ENCODE measurements at regions not wholly inside any gene's neighbourhood (a gene's known extent, or its start where the extent isn't known, plus 50 kb on each side); places are given as distances from the start of the nearest gene placed in this dataset.

- TF ChIP-seq CTCF (conservative IDR thresholded peaks at IDR 0.05; ENCODE audit: low read length), result no peak
- TF ChIP-seq EZH2phosphoT487 (IDR thresholded peaks at IDR 0.05; ENCODE audit: borderline replicate concordance, low read depth, low read length), result no peak
- no TSS peak for BruUV-seq (replicated peaks)
- Histone ChIP-seq H2AFZ (ENCODE audit: low read length) (no peak overlapping the region), H3K9me2 (ENCODE audit: insufficient read depth, low read length) (no peaks in the 10 kb centered on the region), H3K79me2 (ENCODE audit: insufficient read depth, low read depth, low read length) (no peaks in the 10 kb centered on the region), H4K20me1 (ENCODE audit: insufficient read depth, low read length) (no peaks in the 10 kb centered on the region), H3K4me1 (ENCODE audit: insufficient read depth, low read length, poor library complexity, severe bottlenecking) (peaks cover 6% of the 10 kb centered on the region), H3K36me3 (ENCODE audit: insufficient read depth, low read length) (no peaks in the 10 kb centered on the region), H3K4me2 (ENCODE audit: low read length) (no peak overlapping the region), H3K9me3 (ENCODE audit: low read length) (0 out of 2 replicates have a peak, but pooled peaks cover 3% of the 10 kb centered on the region), H3K4me3 (ENCODE audit: low read depth, low read length, poor library complexity, severe bottlenecking) (no peak overlapping the region), H3K27ac (ENCODE audit: low read depth, low read length, poor library complexity, severe bottlenecking) (no peak overlapping the region)
- intact Hi-C loops (cut with micrococcal nuclease; ENCODE audit: unreplicated experiment), result no loop called here
- no peak for DNase-seq (ENCODE audit: low spot score)
- CTCF ChIA-PET (ENCODE audit: unreplicated experiment), result no interaction called here
- POLR2A ChIA-PET, result interaction anchor here (0.6 kb wide), 1 partner anchor 354 kb away, joined by 4 read pairs; no protein-coding TSS in a partner anchor
These were observed 116.4 kb downstream of the QPCT start for GRCh38 chr2:37460896-37461229.

- intact Hi-C loops (cut with micrococcal nuclease; ENCODE audit: unreplicated experiment), result no loop called here
- ChIA-PET POLR2A (interaction anchor here (1.8 kb wide), 1 partner anchor 9 kb away, joined by 8 read pairs; no protein-coding TSS in a partner anchor), CTCF (ENCODE audit: unreplicated experiment) (no interaction called here)
- 0 out of 2 replicates have a peak, but pooled peaks cover 3% of the 10 kb centered on the region for H3K9me3 ChIP-seq (ENCODE audit: low read length)
- BruUV-seq (replicated peaks), result no TSS peak
- no peaks in the 10 kb centered on the region for H3K79me2 ChIP-seq (ENCODE audit: insufficient read depth, low read depth, low read length)
- H3K4me1 ChIP-seq (ENCODE audit: insufficient read depth, low read length, poor library complexity, severe bottlenecking), result no peaks in the 10 kb centered on the region
- no peak overlapping the region for H3K27ac ChIP-seq (ENCODE audit: low read depth, low read length, poor library complexity, severe bottlenecking)
- TF ChIP-seq CTCF (conservative IDR thresholded peaks at IDR 0.05; ENCODE audit: low read length) (no peak), EZH2phosphoT487 (IDR thresholded peaks at IDR 0.05; ENCODE audit: borderline replicate concordance, low read depth, low read length) (no peak)
- no peak overlapping the region for H3K4me3 ChIP-seq (ENCODE audit: low read depth, low read length, poor library complexity, severe bottlenecking)
- H3K9me2 ChIP-seq (ENCODE audit: insufficient read depth, low read length), result no peaks in the 10 kb centered on the region
- no peak for DNase-seq (ENCODE audit: low spot score)
- no peak overlapping the region for H3K4me2 ChIP-seq (ENCODE audit: low read length)
- no peaks in the 10 kb centered on the region for H4K20me1 ChIP-seq (ENCODE audit: insufficient read depth, low read length)
- no peaks in the 10 kb centered on the region for H3K36me3 ChIP-seq (ENCODE audit: insufficient read depth, low read length)
- no peak overlapping the region for H2AFZ ChIP-seq (ENCODE audit: low read length)
These were observed 119.6 kb downstream of the QPCT start for GRCh38 chr2:37464067-37464466.

GRCh38 chr2:37466533-37467222 lies 122.2 kb downstream of the QPCT start:
- intact Hi-C loops (cut with micrococcal nuclease; ENCODE audit: unreplicated experiment), result no loop called here
- no peak overlapping the region for H2AFZ ChIP-seq (ENCODE audit: low read length)
- no peaks in the 10 kb centered on the region for H3K9me2 ChIP-seq (ENCODE audit: insufficient read depth, low read length)
- H3K9me3 ChIP-seq (ENCODE audit: low read length), result 0 out of 2 replicates have a peak, but pooled peaks cover 3% of the 10 kb centered on the region
- H3K79me2 ChIP-seq (ENCODE audit: insufficient read depth, low read depth, low read length), result no peaks in the 10 kb centered on the region
- POLR2A ChIA-PET, result interaction anchor here (0.5 to 1.3 kb wide), 2 partner anchors 14 to 45 kb away, joined by 3 to 4 read pairs; no protein-coding TSS in a partner anchor
- BruUV-seq (replicated peaks), result no TSS peak
- no peak for TF ChIP-seq CTCF (conservative IDR thresholded peaks at IDR 0.05; ENCODE audit: low read length)
- H3K4me2 ChIP-seq (ENCODE audit: low read length), result no peak overlapping the region
- no peak for DNase-seq (ENCODE audit: low spot score)
- H3K36me3 ChIP-seq (ENCODE audit: insufficient read depth, low read length), result no peaks in the 10 kb centered on the region
- H3K4me1 ChIP-seq (ENCODE audit: insufficient read depth, low read length, poor library complexity, severe bottlenecking), result no peaks in the 10 kb centered on the region
- H3K27ac ChIP-seq (ENCODE audit: low read depth, low read length, poor library complexity, severe bottlenecking), result no peak overlapping the region
- no peaks in the 10 kb centered on the region for H4K20me1 ChIP-seq (ENCODE audit: insufficient read depth, low read length)
- CTCF ChIA-PET (ENCODE audit: unreplicated experiment), result no interaction called here
- no peak overlapping the region for H3K4me3 ChIP-seq (ENCODE audit: low read depth, low read length, poor library complexity, severe bottlenecking)
